ENCODE measurements at regions not wholly inside any gene's neighbourhood (a gene's known extent, or its start where the extent isn't known, plus 50 kb on each side); places are given as distances from the start of the nearest gene placed in this dataset.

GRCh38 chr5:56490971-56491468 lies 257.9 kb upstream of the ANKRD55 start:
- no peak for TF ChIP-seq CTCF (IDR thresholded peaks at IDR 0.05; ENCODE audit: control extremely low read depth, extremely low read depth, low read depth, missing control alignments)
- POLR2A ChIA-PET: no interaction called here
- DNase-seq (ENCODE audit: extremely low spot score): no peak
- CTCF ChIA-PET: interaction anchor here (0.7 kb wide), 1 partner anchor 11 kb away, joined by 3 read pairs; no protein-coding TSS in a partner anchor

- DNase-seq (ENCODE audit: extremely low spot score): no peak
- ChIA-PET POLR2A (no interaction called here), CTCF (no interaction called here)
- no peak for TF ChIP-seq CTCF (IDR thresholded peaks at IDR 0.05; ENCODE audit: control extremely low read depth, extremely low read depth, low read depth, missing control alignments)
Measured at GRCh38 chr5:56489272-56489671, 256.1 kb upstream of the ANKRD55 start.

GRCh38 chr5:56487528-56488115 lies 254.5 kb upstream of the ANKRD55 start:
- ChIA-PET POLR2A (no interaction called here), CTCF (interaction anchor here (1.2 kb wide), 1 partner anchor 12 kb away, joined by 3 read pairs; no protein-coding TSS in a partner anchor)
- TF ChIP-seq CTCF (IDR thresholded peaks at IDR 0.05; ENCODE audit: control extremely low read depth, extremely low read depth, low read depth, missing control alignments): no peak
- DNase-seq (ENCODE audit: extremely low spot score): no peak

GRCh38 chr5:56482363-56482762 lies 249.2 kb upstream of the ANKRD55 start:
- no peak for TF ChIP-seq CTCF (IDR thresholded peaks at IDR 0.05; ENCODE audit: control extremely low read depth, extremely low read depth, low read depth, missing control alignments)
- no peak for DNase-seq (ENCODE audit: extremely low spot score)
- CTCF ChIA-PET: interaction anchor here (1.2 kb wide), 1 partner anchor 12 kb away, joined by 3 read pairs; no protein-coding TSS in a partner anchor
- POLR2A ChIA-PET: no interaction called here

GRCh38 chr5:56481428-56482357 lies 248.6 kb upstream of the ANKRD55 start:
- DNase-seq (ENCODE audit: extremely low spot score): peak; percentile 54
- no peak for TF ChIP-seq CTCF (IDR thresholded peaks at IDR 0.05; ENCODE audit: control extremely low read depth, extremely low read depth, low read depth, missing control alignments)
- ChIA-PET POLR2A (no interaction called here), CTCF (interaction anchor here (1.2 kb wide), 1 partner anchor 11 kb away, joined by 3 read pairs; no protein-coding TSS in a partner anchor)

GRCh38 chr5:56480705-56481427 lies 247.7 kb upstream of the ANKRD55 start:
- peak; percentile 23 for DNase-seq (ENCODE audit: extremely low spot score)
- TF ChIP-seq CTCF (IDR thresholded peaks at IDR 0.05; ENCODE audit: control extremely low read depth, extremely low read depth, low read depth, missing control alignments): no peak
- ChIA-PET CTCF (interaction anchor here (1.0 to 1.8 kb wide), 3 partner anchors 10 to 65 kb away, joined by 3 to 5 read pairs (median 3); no protein-coding TSS in a partner anchor), POLR2A (no interaction called here)

Data from GM10248 (cell line).